ENCODE measurements at regions not wholly inside any gene's neighbourhood (a gene's known extent, or its start where the extent isn't known, plus 50 kb on each side); places are given as distances from the start of the nearest gene placed in this dataset.
A peak's percentile ranks its signal among the peaks of the same experiment; 100 is the strongest.

GRCh38 chr11:112612250-112612849, 348.9 kb upstream of the NCAM1 start:
- TF ChIP-seq CTCF (conservative IDR thresholded peaks at IDR 0.05): no peak
- no peak overlapping the region for H3K27ac Mint-ChIP-seq (ENCODE audit: unreplicated experiment)
- peak; percentile 20 for DNase-seq (ENCODE audit: low read depth, low spot score)

GRCh38 chr11:112613051-112613972, 347.9 kb upstream of the NCAM1 start:
- TF ChIP-seq CTCF (conservative IDR thresholded peaks at IDR 0.05): no peak
- no peak overlapping the region for H3K4me3 Mint-ChIP-seq
- no peak for DNase-seq (ENCODE audit: low read depth, low spot score)
- no peaks in the 10 kb centered on the region for H3K36me3 Mint-ChIP-seq (ENCODE audit: low read depth)
- H3K27ac Mint-ChIP-seq (ENCODE audit: unreplicated experiment): no peak overlapping the region
- peaks cover 25% of the 10 kb centered on the region for H3K4me1 Mint-ChIP-seq
- H3K9me3 Mint-ChIP-seq: no peaks in the 10 kb centered on the region
- no peaks in the 10 kb centered on the region for H3K27me3 Mint-ChIP-seq (ENCODE audit: low read depth)

More at GRCh38 chr11:112612250-112612849, 348.9 kb upstream of the NCAM1 start:
- Mint-ChIP-seq H3K36me3 (ENCODE audit: low read depth) (no peaks in the 10 kb centered on the region), H3K27me3 (ENCODE audit: low read depth) (no peaks in the 10 kb centered on the region), H3K4me3 (no peak overlapping the region), H3K9me3 (no peaks in the 10 kb centered on the region), H3K4me1 (peaks cover 23% of the 10 kb centered on the region)

- Mint-ChIP-seq H3K27ac (ENCODE audit: unreplicated experiment) (no peak overlapping the region), H3K9me3 (no peaks in the 10 kb centered on the region), H3K36me3 (ENCODE audit: low read depth) (no peaks in the 10 kb centered on the region), H3K4me3 (no peak overlapping the region), H3K4me1 (peaks cover 25% of the 10 kb centered on the region), H3K27me3 (ENCODE audit: low read depth) (no peaks in the 10 kb centered on the region)
- TF ChIP-seq CTCF (conservative IDR thresholded peaks at IDR 0.05): no peak
- DNase-seq (ENCODE audit: low read depth, low spot score): no peak
Observed at GRCh38 chr11:112614605-112615004, 346.6 kb upstream of the NCAM1 start.

- H3K9me3 Mint-ChIP-seq: no peaks in the 10 kb centered on the region
- no peak overlapping the region for H3K27ac Mint-ChIP-seq (ENCODE audit: unreplicated experiment)
- peaks cover 25% of the 10 kb centered on the region for H3K4me1 Mint-ChIP-seq
- no peak for TF ChIP-seq CTCF (conservative IDR thresholded peaks at IDR 0.05)
- no peak for DNase-seq (ENCODE audit: low read depth, low spot score)
- H3K36me3 Mint-ChIP-seq (ENCODE audit: low read depth): no peaks in the 10 kb centered on the region
- no peak overlapping the region for H3K4me3 Mint-ChIP-seq
- H3K27me3 Mint-ChIP-seq (ENCODE audit: low read depth): no peaks in the 10 kb centered on the region
Observed at GRCh38 chr11:112615238-112615637, 346.0 kb upstream of the NCAM1 start.

GRCh38 chr11:112615891-112616290, 345.3 kb upstream of the NCAM1 start:
- Mint-ChIP-seq H3K27ac (ENCODE audit: unreplicated experiment) (no peak overlapping the region), H3K27me3 (ENCODE audit: low read depth) (no peaks in the 10 kb centered on the region), H3K4me1 (peaks cover 25% of the 10 kb centered on the region), H3K36me3 (ENCODE audit: low read depth) (no peaks in the 10 kb centered on the region), H3K4me3 (no peak overlapping the region), H3K9me3 (no peaks in the 10 kb centered on the region)
- no peak for TF ChIP-seq CTCF (conservative IDR thresholded peaks at IDR 0.05)
- no peak for DNase-seq (ENCODE audit: low read depth, low spot score)

All from neural crest cell (in vitro differentiated cells).